M059J (cell line): ENCODE measurements at regions not wholly inside any gene's neighbourhood (a gene's known extent, or its start where the extent isn't known, plus 50 kb on each side); places are given as distances from the start of the nearest gene placed in this dataset.
A peak's percentile ranks its signal among the peaks of the same experiment; 100 is the strongest.
"Not testable (repeated sequence)": the region's sequence is repeated elsewhere in the genome, so short reads cannot be mapped to it uniquely, and the experiment has no call there.

ENCODE experiments used
- DNase-seq: peaks from one replicate; pipeline ENCODE4 v3.0.0-alpha.2; 2012; ENCODE audit warnings: low read depth

- not testable (repeated sequence) for DNase-seq
Observed at GRCh38 chr15:21357056-21357455, 83.2 kb downstream of the POTEB3 start.

- not testable (repeated sequence) for DNase-seq
Observed at GRCh38 chr15:21355944-21356343, 84.4 kb downstream of the POTEB3 start.

- not testable (repeated sequence) for DNase-seq
Observed at GRCh38 chr15:21354597-21354996, 85.7 kb downstream of the POTEB3 start.

- not testable (repeated sequence) for DNase-seq
Observed at GRCh38 chr15:21352670-21353318, 87.5 kb downstream of the POTEB3 start.

GRCh38 chr15:21344960-21345359, 95.3 kb downstream of the POTEB3 start:
- not testable (repeated sequence) for DNase-seq

GRCh38 chr15:21344500-21344899, 95.8 kb downstream of the POTEB3 start:
- DNase-seq, result not testable (repeated sequence)

GRCh38 chr15:21337028-21337427, 103.3 kb downstream of the POTEB3 start:
- not testable (repeated sequence) for DNase-seq

GRCh38 chr15:21324720-21325460, 115.4 kb downstream of the POTEB3 start:
- not testable (repeated sequence) for DNase-seq

GRCh38 chr15:21284353-21284752, 155.9 kb downstream of the POTEB3 start:
- DNase-seq, result not testable (repeated sequence)

GRCh38 chr15:21283210-21283609, 157.1 kb downstream of the POTEB3 start:
- DNase-seq, result not testable (repeated sequence)

GRCh38 chr15:21280272-21280671, 160.0 kb downstream of the POTEB3 start:
- DNase-seq, result not testable (repeated sequence)

- DNase-seq, result peak; percentile 46
Observed at GRCh38 chr15:21272176-21272982, 167.9 kb downstream of the POTEB3 start.

- no peak for DNase-seq
Observed at GRCh38 chr15:21271566-21271965, 168.7 kb downstream of the POTEB3 start.

GRCh38 chr15:21270474-21270873, 169.8 kb downstream of the POTEB3 start:
- no peak for DNase-seq

GRCh38 chr15:21269673-21270072, 170.6 kb downstream of the POTEB3 start:
- not testable (repeated sequence) for DNase-seq

GRCh38 chr15:21269121-21269520, 171.2 kb downstream of the POTEB3 start:
- DNase-seq, result no peak

GRCh38 chr15:21268436-21268940, 171.8 kb downstream of the POTEB3 start:
- no peak for DNase-seq

- no peak for DNase-seq
Observed at GRCh38 chr15:21267671-21268395, 172.5 kb downstream of the POTEB3 start.

GRCh38 chr15:21267226-21267625, 173.1 kb downstream of the POTEB3 start:
- no peak for DNase-seq

GRCh38 chr15:21265628-21266027, 174.7 kb downstream of the POTEB3 start:
- peak; percentile 48 for DNase-seq

GRCh38 chr15:21262851-21263425, 177.4 kb downstream of the POTEB3 start:
- DNase-seq, result no peak
